NCI-H1092 treated with DMSO at 0.1 percent for 48 hours (cell line): ENCODE measurements at regions not wholly inside any gene's neighbourhood (a gene's known extent, or its start where the extent isn't known, plus 50 kb on each side); places are given as distances from the start of the nearest gene placed in this dataset.
"Not testable (repeated sequence)": the region's sequence is repeated elsewhere in the genome, so short reads cannot be mapped to it uniquely, and the experiment has no call there.

Experiments
- DNase-seq: peaks from one replicate; lab custom pipeline; 2025; lab: John Stamatoyannopoulos, UW

DNA sequence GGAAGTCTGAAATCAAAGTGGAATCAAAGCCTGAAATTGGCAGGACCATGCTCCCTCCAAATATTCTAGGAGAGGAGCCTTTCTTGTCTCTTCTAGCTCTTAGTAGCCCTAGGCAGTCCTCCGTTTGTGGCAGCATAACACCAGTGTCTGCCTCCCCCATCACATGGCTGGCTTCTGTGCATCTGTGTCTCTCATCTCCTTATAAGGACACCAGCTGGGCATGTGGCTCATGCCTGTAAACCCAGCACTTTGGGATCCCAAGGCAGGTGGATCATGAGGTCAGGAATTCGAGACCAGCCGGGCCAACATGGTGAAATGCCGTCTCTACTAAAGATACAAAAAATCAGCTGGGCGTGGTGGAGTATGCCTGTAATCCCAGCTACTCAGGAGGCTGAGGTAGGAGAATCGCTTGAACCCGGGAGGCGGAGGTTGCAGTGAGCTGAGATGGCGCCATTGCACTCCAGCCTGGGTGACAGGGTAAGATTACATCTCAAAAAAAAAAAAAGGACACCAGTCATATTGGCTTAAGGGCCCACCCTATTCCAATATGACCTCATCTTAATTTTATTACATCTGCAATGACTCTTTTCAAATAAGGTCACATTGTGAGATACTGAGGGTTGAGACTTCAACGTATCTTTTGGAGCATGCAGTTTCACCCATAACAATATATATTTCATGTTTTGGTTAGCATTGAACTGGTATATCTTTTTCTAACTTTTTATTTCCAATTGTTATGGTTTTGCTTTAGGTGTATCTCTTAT lies 148.0 kb upstream of the TPM1 start:
- no peak for DNase-seq

DNA sequence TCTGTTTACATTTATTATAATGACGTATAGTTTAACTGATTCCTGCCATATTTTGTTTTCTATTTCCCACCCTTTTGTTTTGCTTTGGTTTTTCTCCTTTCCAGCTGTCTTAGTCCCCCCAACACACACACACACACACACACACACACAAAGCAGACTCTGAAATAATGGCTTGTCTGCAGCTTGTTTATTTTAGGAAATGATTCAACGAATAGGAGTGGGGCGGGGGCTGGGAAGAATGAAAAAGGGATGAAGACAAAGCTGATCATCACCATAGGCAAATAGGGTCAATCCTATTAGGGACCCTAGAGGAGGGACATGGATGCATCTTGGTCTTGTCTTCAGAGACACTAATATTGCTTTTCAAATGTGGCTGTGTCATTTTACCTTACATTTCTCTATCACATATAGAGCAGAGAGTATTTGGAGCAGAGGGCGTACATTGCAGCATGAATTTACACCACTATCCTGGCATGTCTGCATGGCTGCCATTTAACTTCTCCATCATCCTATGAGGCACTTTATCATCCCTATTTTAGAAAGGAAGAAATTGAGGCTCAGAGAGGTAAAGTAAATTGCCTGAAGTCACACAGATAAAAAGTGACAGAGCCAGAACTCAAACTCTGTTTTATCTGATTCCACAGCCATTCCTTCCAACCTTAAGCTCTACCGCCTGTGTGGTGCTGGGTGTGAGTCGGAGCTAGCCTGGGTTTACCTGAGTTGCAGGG lies 147.2 kb upstream of the TPM1 start:
- DNase-seq: no peak

DNA sequence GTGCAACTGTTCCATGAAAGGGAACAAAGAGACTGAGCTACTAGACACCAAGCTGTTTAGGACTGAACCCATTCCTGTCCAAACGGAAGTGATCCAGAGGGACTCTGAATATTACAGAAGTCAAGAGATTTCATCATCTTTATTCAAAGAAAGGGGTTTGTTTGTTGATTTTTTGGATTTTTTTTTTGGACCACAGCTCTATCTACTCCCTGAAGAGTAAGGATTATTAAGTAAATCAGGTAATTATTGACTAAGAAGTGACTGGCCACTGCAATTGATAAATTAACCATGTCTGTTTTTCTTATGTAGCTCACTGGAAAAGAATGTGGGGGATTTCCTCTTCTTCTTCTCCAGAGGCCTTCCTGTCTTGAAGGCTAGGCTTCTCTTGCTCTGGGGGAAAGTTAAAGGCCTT lies 146.6 kb upstream of the TPM1 start:
- no peak for DNase-seq

DNA sequence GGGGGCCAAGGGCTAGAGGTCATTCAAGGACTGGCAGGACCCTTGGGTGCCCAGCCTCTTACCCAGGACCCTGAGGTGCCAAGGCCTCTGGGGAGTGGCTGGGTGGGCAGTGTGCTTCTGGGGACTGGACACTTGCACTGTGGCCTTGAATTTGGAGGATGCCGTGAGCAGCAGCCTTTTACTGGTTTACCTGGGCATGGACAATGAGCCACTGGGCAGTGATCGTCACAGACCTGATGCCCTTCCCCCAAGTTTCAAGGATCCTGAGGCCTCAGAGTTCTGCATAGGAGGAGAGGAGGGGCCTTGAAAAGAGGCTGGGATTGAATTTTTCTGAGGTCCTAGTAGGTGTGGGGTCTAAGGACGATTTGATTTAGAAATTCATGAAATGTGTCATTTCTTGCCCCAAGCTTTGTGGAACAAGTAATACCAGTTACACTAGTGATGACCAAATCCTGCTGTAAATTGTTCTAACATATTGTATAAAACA lies 146.1 kb upstream of the TPM1 start:
- no peak for DNase-seq

DNA sequence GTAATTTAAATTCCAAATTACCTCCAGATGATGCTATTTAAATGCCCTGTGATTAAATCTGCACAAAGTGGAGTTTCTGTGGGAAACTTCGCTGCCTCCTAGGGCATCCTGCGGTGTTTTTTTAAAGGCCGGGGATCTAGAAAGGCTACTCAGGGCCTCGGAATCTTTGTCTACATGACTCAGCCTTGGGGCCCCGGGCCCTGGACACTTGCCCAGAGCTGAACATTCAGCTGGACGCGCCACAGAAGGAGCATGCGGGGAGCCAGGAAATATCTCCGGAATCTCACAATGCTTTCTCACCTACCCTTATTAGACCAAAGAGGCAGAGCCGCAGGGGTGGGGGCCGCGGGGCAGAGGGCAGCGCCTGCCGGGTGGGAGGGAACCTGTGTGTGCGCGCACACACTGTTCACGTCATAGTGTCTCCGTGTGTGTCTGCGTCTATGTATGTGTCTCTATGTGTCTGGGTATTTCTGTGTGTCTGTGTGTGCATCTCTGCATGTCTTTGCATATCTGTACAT lies 145.5 kb upstream of the TPM1 start:
- no peak for DNase-seq

DNA sequence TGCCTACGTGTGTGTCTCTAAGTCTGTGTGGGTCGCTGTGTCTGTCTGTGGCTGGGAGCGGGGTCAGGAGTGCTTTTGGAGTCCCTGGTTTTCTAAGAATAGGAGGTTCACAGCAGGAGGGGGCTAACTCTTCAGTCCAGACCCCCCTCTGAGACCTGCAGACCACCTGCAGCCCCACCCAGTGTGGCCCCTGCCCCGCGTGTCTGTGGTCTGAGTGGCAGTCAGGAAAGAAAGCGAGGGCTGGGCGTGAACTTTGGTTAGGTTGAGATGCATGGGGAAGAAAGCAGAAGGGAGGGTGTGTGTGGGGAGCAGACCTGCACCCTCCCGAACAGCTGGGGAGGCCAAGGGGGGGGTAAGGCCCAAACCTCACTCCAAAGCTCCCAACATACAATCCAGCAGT lies 144.9 kb upstream of the TPM1 start:
- no peak for DNase-seq

DNA sequence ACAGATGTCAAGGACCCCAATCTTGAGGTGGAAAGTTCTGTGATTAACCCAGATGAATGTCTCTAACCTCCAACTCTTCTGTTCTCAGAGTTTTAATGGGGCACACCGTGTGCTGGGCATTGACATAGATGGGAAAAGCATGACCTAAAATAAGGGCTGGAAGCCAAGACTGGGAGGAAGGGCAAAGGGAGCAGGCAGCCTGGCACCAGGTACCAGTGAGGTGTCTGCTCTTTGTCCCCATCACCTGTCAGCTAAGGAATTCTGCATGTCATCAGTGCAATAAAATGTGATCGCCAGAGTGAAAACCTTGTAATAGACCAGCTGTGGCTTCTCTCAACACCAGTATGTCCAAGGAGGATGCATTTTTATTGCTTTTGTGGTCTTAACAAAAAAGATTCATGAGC lies 143.5 kb upstream of the TPM1 start:
- DNase-seq: no peak

DNA sequence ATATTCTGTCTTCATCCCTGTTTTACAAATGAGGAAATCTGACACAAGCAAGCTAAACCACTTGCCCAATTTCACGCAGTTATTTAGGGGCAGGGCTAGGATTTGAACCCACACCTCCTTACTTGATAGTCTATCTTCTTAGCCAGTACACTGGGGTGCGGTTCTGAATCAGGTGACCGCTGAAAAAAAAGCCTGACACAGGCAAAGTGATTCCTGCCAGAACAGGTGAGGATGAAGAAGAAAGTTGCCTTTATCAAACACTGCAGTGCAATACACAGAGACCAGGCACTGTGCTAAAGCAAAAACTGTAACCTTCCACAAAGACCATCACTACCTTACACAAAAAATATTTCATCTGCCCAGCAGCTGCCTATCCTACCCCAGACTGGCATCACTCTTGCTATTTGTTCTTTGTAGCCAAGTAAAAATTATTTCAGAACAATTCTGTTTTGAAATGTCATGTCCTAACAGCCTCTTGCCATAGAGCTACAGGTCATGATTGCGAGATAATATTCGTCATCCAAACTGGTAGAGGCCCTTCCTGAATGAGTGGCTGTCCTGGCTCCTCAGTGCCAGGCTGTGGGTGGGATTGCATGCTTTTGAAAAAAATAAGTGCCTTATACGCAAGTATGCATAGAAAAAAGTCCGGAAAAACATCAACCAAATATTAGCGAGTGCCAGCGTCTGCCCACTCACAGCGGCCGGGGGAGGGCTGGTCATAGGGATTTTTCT lies 142.3 kb upstream of the TPM1 start:
- DNase-seq: no peak

DNA sequence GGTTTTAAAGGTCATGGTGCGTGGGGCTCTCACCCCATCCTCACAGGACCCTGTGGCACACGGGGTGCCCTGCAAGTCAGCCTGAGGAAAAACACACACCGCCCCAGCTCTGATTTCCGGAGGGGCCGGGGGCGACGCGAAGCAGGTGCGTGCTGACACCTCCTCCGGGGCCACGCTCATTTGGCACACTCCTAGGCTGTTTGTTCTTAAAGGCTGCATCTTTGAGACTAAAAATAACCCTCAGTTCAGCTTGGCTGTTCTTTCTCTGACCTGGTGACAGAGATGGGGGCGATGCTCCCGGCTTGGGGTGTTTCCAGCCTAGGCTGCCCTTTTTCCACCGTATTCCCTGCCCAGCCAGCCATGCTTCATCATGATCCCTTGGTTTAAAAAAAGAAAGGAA lies 141.5 kb upstream of the TPM1 start:
- DNase-seq: no peak

DNA sequence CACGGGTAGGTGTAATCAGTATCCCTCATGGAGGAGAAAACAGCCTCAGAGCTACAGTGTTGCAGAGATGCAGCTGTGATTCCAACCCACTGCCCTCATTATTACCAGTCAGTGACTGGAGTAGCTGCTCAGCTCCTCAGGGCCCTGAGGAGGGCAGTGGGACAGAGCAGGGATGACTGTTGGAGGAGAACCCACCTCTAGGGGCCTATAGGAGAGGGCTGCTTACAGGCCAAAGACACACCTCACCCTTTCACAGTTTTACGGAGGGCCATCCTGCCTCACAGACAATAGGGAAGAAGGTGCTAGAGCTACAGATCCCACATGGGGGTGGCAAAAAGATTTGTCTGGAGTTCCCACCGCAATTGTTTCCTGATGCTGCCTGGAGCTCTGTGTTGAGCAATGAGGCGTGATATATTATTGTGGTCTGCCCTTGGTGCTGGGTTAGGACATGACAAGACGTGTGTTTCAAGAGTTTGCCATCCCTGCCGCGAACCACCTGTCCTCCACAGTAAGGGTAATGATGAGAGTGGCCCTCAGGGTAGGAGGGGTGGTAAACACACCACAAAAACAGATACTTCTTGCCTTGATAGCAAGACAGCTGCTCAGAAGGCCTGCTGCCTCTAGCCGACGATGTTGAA lies 140.5 kb upstream of the TPM1 start:
- DNase-seq: no peak

DNA sequence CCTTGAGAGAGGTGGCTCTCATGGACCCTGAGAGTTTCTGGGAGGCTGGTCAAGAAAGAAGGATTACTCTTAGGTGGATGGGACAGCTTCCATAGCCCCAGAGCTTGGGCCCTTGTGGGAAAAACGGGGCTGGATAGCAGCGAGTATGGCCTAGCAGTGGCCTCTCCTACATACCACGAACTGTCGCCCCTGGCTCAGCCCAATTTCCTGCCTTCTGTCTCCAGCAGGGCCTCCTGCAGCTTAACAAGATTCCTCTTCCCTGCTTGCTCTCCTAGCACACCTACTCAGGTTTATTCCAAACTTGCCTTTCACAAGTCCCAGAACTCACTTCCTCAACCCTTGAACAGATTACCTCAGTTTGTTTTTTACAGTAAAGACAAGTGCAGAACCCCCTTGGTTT lies 139.7 kb upstream of the TPM1 start:
- no peak for DNase-seq

DNA sequence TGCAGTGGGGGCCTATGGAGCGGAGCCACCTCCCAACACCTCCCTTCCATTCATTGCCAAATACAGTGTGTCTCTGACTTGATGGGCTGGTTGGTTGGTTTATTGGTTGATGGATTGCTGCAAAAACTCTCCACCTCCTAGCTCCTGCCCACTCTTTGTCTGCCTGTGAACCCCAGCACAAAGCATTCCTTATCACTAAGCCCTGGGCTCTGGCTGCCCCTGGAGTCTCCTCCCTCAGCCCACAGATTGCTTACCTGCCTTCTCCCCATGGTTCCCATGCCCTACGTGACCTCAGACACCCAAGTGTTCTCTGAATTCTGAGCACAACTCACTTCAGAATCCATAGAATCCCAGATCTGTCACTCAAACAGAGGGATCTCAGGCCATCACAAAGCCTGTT lies 139.1 kb upstream of the TPM1 start:
- no peak for DNase-seq

DNA sequence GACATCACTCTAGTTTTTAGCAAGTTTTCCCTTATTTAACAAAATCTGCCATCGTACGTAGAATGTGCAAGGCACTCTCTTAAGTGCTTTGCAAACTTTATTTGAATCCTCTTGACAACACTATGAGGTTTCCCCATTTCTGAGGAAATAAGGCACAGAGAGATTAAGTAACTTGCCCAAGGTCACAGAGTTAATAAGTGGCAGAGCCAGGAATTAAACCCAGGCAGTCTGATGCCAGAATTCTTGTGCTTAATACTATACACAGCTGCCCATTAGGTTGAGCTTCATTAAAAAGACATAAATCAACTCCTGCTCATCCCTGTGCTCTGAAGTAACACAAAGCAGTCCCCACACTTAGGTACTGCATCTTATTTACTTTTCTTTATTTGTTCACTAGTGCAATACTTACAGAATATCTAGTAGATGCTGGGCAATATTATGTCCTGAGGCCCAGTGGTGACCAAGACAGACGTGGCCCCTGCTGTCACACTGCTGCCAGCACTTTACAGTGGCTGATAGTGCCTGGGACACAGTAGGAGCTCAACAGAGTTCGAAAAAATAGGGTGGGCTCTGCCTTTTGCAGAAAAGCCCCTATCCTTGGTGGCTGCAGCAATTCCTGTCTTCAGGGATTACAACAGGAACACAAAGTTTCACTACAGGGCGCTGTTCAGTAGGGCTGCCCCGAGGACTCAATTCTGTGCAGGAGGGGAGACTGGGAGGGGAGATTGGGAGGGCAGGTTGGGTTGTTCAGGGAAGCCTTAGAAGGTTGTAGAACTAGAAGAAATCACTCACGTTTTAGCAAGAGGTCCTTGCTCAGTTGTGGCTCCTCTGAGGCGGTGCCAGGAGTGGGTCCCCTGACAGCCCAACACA lies 138.3 kb upstream of the TPM1 start:
- no peak for DNase-seq

DNA sequence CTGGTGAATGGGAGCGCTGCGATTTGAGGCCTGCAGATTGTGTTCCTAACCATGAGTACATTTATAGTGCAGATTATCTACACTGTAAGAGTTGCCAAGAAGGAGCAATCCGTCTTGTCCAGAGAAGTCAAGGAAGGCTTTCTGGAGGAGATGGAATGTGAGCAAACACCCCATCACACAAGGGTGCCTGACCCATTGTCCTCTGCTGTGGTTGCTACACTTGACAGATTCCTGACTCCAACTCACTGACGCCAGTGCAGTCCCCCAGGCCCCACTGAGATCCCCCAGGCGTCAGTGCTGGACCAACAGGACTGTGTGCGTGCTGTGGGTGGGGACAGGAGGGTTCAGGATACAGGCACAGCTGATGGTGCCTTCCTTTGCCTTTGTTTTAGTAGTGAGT lies 135.9 kb upstream of the TPM1 start:
- DNase-seq: no peak

DNA sequence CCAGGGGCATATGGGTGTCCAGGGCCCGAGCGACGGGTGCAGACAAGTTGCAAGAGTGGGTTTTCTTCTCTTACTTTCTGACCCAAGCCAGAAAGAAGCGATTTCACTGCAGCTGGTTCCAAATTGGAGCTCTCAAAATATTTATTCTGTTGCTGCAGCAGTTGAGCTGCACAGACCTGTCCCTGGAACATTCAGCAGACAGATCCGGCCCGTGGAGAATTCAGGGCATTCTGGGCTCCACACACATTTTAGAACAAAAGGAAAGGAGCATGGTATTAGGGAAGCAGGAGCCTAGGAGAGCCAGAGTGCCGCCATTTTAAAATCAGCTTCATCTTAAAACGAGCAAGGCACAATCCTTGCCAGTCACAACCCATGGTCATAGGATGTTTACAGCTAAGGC lies 135.3 kb upstream of the TPM1 start:
- DNase-seq: no peak

DNA sequence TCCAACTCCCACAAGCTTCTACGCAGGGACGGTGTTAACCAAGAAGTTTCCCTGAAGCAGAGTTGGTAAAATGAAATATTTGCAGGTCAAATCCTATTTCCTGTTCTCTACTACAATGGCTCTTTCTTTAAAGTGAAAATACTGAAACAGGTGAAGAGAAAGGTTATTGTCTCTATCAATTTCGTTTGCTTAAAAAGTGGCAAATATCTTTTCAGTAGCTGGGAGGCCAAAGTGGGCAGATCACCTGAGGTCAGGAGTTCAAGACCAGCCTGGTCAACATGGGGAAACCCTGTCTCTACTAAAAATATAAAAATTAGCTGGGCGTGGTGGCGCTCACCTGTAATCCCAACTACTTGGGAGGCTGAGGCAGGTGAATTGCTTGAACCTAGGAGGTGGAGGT lies 134.2 kb upstream of the TPM1 start:
- not testable (repeated sequence) for DNase-seq

DNA sequence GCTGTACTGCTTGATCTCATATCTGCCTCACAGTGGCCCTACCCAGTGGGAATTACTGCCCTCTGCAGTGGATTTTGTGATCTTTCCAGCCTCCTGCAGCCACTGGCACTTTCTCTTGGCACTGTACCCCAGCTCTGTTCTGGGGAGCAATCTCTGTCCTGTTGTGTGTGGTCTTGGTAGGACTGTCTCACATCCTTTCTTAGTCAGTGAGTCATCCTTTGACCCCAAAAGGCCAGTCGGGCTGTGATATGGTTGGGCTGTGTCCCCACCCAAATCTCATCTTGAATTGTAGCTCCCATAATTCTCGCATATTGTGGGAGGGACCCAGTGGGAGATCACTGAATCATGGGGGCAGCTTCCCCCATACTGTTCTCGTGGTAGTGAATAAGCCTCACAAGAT lies 133.3 kb upstream of the TPM1 start:
- DNase-seq: no peak

DNA sequence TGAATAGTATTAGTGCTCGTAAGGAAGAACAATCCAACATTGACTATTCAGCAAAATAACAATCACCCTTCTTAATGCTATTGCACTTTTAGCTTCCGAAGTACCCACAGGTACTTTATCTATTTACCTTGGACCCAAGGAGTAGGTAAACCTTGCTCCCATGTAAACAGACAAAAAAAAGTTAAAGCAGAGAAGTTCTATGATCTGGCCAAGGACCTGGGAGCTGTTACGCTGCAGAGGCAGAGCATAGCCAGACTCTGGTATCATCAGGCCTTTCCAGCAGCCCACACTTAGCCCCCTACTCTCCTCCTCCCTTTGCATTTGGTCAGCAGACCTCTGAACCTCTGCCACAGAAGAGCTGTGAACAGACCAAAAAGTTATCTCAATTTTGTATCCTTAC lies 130.3 kb upstream of the TPM1 start:
- no peak for DNase-seq

DNA sequence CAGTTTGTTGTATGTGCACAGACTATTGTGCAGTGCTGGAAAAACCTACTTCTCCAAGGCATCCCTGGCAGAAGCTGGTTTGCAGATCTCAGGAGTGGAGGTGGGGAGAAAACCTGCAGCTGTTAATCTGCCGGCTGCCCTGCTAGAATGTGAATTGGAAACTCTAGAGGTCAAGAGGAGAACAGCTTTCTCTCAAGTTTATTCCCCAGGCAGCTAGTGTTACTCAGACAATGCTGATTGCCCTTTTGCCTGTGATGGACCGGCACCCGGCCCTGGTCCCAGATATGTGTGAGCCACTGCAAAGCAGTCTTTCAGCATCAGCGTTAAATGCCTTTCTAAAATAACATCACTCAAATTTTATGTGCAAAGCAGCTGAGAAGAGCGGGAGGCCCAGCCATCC lies 129.7 kb upstream of the TPM1 start:
- no peak for DNase-seq

DNA sequence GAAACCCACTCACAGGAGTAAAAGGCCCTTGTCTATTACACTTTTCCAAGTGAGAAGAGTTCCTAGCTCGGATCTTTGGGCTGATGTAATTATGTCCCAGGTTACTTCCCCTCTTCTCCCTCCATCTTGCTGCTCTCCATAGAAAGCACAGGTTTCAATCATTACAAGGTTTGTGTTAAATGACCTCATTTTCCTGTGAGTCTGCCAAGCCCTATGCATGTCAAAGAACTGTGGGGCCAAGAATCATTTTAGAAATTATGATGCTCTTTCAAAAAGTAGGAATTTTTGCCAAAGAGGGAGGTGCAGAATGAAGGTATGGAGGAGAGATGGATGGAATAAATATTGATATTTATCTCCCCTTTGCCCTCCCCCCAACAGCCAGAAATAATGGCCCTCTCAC lies 129.3 kb upstream of the TPM1 start:
- no peak for DNase-seq

DNA sequence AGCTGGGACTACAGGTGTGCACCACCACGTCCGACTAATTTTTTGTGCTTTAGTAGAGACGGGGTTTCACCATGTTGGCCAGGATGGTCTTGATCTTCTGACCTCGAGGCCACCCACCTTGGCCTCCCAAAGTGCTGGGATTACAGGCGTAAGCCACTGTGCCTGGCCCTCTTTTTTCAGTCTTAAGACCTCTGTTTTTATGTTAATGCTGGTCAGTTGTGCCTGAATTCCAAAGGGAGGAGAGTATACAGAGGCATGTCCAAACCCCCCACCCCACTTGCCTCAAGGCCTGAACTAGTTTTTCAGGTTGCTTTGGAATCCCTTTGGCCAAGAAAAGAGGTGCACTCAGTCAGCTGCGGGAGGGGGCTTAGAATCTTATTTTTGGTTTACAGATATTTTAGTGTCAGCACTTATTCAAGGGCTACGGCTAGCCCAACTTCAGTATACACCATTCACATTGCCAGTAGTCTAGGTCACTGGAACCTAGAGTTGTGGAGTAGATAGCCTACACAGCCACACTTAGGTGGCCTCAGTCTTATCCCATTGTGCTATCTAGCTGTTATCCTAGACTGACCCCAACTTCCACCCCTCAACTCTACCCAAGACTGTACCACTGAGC lies 128.0 kb upstream of the TPM1 start:
- DNase-seq: no peak
